ENCODE measurements at regions not wholly inside any gene's neighbourhood (a gene's known extent, or its start where the extent isn't known, plus 50 kb on each side); places are given as distances from the start of the nearest gene placed in this dataset.

- DNase-seq: no peak
- no peaks in the 10 kb centered on the region for H3K9me3 ChIP-seq (replicated peaks; ENCODE audit: insufficient read depth, low read length)
- H3K36me3 ChIP-seq (replicated peaks; ENCODE audit: insufficient read depth, low read length): no peaks in the 10 kb centered on the region
- no peaks in the 10 kb centered on the region for H3K9me2 ChIP-seq (replicated peaks; ENCODE audit: insufficient read depth, low read length)
- no peak overlapping the region for H3K9ac ChIP-seq (ENCODE audit: low read length)
- H3K27ac ChIP-seq (ENCODE audit: low read length): no peak overlapping the region
- no peak overlapping the region for H3K4me2 ChIP-seq (ENCODE audit: low read depth, low read length)
- no peak overlapping the region for H3K4me3 ChIP-seq (ENCODE audit: low read length)
- no peaks in the 10 kb centered on the region for H3K27me3 ChIP-seq (replicated peaks; ENCODE audit: insufficient read depth, low read length)
- H3K79me2 ChIP-seq (ENCODE audit: low read length): no peaks in the 10 kb centered on the region
- H3K4me1 ChIP-seq (ENCODE audit: low read length): no peaks in the 10 kb centered on the region
- TF ChIP-seq EZH2phosphoT487 (IDR thresholded peaks at IDR 0.05; ENCODE audit: low read length) (no peak), EZH2 (optimal IDR thresholded peaks at IDR 0.05; ENCODE audit: low read depth, low read length) (no peak)
- no peaks in the 10 kb centered on the region for H3F3A ChIP-seq (ENCODE audit: insufficient read depth, low read length)
- no peak overlapping the region for H2AFZ ChIP-seq (ENCODE audit: low read length)
- H4K20me1 ChIP-seq (ENCODE audit: insufficient read depth, low read length): no peaks in the 10 kb centered on the region
These were observed 284.3 kb upstream of the LRATD1 start for GRCh38 chr2:14348247-14348646.

GRCh38 chr2:14350856-14351255, 281.7 kb upstream of the LRATD1 start:
- H3K4me2 ChIP-seq (ENCODE audit: low read depth, low read length): no peak overlapping the region
- no peak overlapping the region for H3K9ac ChIP-seq (ENCODE audit: low read length)
- no peaks in the 10 kb centered on the region for H4K20me1 ChIP-seq (ENCODE audit: insufficient read depth, low read length)
- no peaks in the 10 kb centered on the region for H3K27me3 ChIP-seq (replicated peaks; ENCODE audit: insufficient read depth, low read length)
- H3K9me3 ChIP-seq (replicated peaks; ENCODE audit: insufficient read depth, low read length): no peaks in the 10 kb centered on the region
- DNase-seq: no peak
- no peaks in the 10 kb centered on the region for H3F3A ChIP-seq (ENCODE audit: insufficient read depth, low read length)
- no peaks in the 10 kb centered on the region for H3K4me1 ChIP-seq (ENCODE audit: low read length)
- no peak overlapping the region for H3K4me3 ChIP-seq (ENCODE audit: low read length)
- no peaks in the 10 kb centered on the region for H3K9me2 ChIP-seq (replicated peaks; ENCODE audit: insufficient read depth, low read length)
- TF ChIP-seq CTCF (IDR thresholded peaks at IDR 0.05; ENCODE audit: low read length): no peak
- no peak for TF ChIP-seq EZH2phosphoT487 (IDR thresholded peaks at IDR 0.05; ENCODE audit: low read length)
- no peak for TF ChIP-seq EZH2 (optimal IDR thresholded peaks at IDR 0.05; ENCODE audit: low read depth, low read length)
- no peak overlapping the region for H3K27ac ChIP-seq (ENCODE audit: low read length)
- H3K79me2 ChIP-seq (ENCODE audit: low read length): no peaks in the 10 kb centered on the region
- H3K36me3 ChIP-seq (replicated peaks; ENCODE audit: insufficient read depth, low read length): no peaks in the 10 kb centered on the region
- no peak overlapping the region for H2AFZ ChIP-seq (ENCODE audit: low read length)

DNA sequence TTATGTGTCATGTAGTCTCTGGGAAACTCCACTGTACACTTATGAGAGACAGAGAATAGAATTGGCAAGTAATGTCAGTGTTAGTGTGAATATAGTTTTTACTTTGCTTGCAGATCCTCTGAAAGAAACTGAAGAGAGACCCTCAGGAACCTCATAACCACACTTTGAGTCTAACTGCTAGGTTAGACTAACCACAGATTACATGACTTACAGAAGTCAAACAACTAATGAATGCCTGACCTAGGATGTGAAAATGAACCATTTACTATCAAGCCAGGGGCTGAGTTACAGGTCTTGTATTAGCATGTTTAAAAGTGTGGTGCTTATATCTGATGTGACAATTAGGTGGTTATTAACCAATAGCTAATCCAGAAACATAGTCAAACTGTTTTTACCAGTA, 280.4 kb upstream of the LRATD1 start:
- Histone ChIP-seq H3K9me3 (replicated peaks; ENCODE audit: insufficient read depth, low read length) (no peaks in the 10 kb centered on the region), H3K27me3 (replicated peaks; ENCODE audit: insufficient read depth, low read length) (no peaks in the 10 kb centered on the region), H3K9me2 (replicated peaks; ENCODE audit: insufficient read depth, low read length) (no peaks in the 10 kb centered on the region), H2AFZ (ENCODE audit: low read length) (no peak overlapping the region), H3K79me2 (ENCODE audit: low read length) (no peaks in the 10 kb centered on the region), H3F3A (ENCODE audit: insufficient read depth, low read length) (no peaks in the 10 kb centered on the region), H3K4me2 (ENCODE audit: low read depth, low read length) (no peak overlapping the region), H3K4me3 (ENCODE audit: low read length) (no peak overlapping the region), H3K36me3 (replicated peaks; ENCODE audit: insufficient read depth, low read length) (no peaks in the 10 kb centered on the region), H3K4me1 (ENCODE audit: low read length) (no peaks in the 10 kb centered on the region), H4K20me1 (ENCODE audit: insufficient read depth, low read length) (no peaks in the 10 kb centered on the region), H3K9ac (ENCODE audit: low read length) (no peak overlapping the region), H3K27ac (ENCODE audit: low read length) (no peak overlapping the region)
- TF ChIP-seq CTCF (IDR thresholded peaks at IDR 0.05; ENCODE audit: low read length): no peak
- no peak for TF ChIP-seq EZH2 (optimal IDR thresholded peaks at IDR 0.05; ENCODE audit: low read depth, low read length)
- no peak for TF ChIP-seq EZH2phosphoT487 (IDR thresholded peaks at IDR 0.05; ENCODE audit: low read length)
- no peak for DNase-seq

- H3F3A ChIP-seq (ENCODE audit: insufficient read depth, low read length): no peaks in the 10 kb centered on the region
- no peak overlapping the region for H2AFZ ChIP-seq (ENCODE audit: low read length)
- H3K9ac ChIP-seq (ENCODE audit: low read length): no peak overlapping the region
- no peak overlapping the region for H3K4me2 ChIP-seq (ENCODE audit: low read depth, low read length)
- no peaks in the 10 kb centered on the region for H3K9me2 ChIP-seq (replicated peaks; ENCODE audit: insufficient read depth, low read length)
- no peaks in the 10 kb centered on the region for H3K4me1 ChIP-seq (ENCODE audit: low read length)
- H3K36me3 ChIP-seq (replicated peaks; ENCODE audit: insufficient read depth, low read length): no peaks in the 10 kb centered on the region
- H3K9me3 ChIP-seq (replicated peaks; ENCODE audit: insufficient read depth, low read length): no peaks in the 10 kb centered on the region
- no peaks in the 10 kb centered on the region for H3K27me3 ChIP-seq (replicated peaks; ENCODE audit: insufficient read depth, low read length)
- no peak for TF ChIP-seq CTCF (IDR thresholded peaks at IDR 0.05; ENCODE audit: low read length)
- no peak overlapping the region for H3K4me3 ChIP-seq (ENCODE audit: low read length)
- H3K79me2 ChIP-seq (ENCODE audit: low read length): no peaks in the 10 kb centered on the region
- no peaks in the 10 kb centered on the region for H4K20me1 ChIP-seq (ENCODE audit: insufficient read depth, low read length)
- no peak overlapping the region for H3K27ac ChIP-seq (ENCODE audit: low read length)
- no peak for DNase-seq
These were observed 278.3 kb upstream of the LRATD1 start for GRCh38 chr2:14354231-14354630.
